Activated CD4-positive, CD25-positive, alpha-beta regulatory T cell treated with anti-CD3 and anti-CD28 coated beads, Interleukin-2, amount 50 U/mL, for 72 hours (primary cell): ENCODE measurements at regions not wholly inside any gene's neighbourhood (a gene's known extent, or its start where the extent isn't known, plus 50 kb on each side); places are given as distances from the start of the nearest gene placed in this dataset.
A peak's percentile ranks its signal among the peaks of the same experiment; 100 is the strongest.
"Not testable (repeated sequence)": the region's sequence is repeated elsewhere in the genome, so short reads cannot be mapped to it uniquely, and the experiment has no call there.

Source experiments
- DNase-seq: peaks from one replicate; pipeline ENCODE4 v3.0.0; 2021

- no peak for DNase-seq
Measured at GRCh38 chr15:59828861-59829260, 139.7 kb upstream of the BNIP2 start.

DNA sequence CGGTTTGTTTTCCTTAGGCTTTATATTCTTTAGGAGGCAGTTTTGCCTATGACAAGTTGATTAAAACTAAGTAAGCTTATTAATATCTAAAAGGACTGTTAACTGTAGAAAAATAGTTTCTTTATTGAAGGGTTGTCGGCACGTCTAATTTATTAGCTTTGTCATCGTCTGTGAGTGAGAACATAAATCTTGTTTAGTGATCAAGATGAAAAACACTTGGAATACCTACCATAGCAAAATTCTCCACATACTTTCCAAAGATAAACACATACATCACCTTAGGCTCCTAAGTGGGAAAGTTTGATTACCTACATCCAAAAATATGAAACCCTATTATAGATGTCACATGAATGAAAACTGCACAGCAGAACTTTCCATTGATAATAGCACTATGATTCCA lies 139.1 kb upstream of the BNIP2 start:
- DNase-seq = no peak

- no peak for DNase-seq
Measured at GRCh38 chr15:59825901-59826300, 136.8 kb upstream of the BNIP2 start.

GRCh38 chr15:59821286-59821685 lies 132.2 kb upstream of the BNIP2 start:
- no peak for DNase-seq

GRCh38 chr15:59819092-59819491 lies 130.0 kb upstream of the BNIP2 start:
- no peak for DNase-seq

GRCh38 chr15:59818336-59818735 lies 129.2 kb upstream of the BNIP2 start:
- DNase-seq = no peak

- no peak for DNase-seq
Measured at GRCh38 chr15:59817834-59818233, 128.7 kb upstream of the BNIP2 start.

DNA sequence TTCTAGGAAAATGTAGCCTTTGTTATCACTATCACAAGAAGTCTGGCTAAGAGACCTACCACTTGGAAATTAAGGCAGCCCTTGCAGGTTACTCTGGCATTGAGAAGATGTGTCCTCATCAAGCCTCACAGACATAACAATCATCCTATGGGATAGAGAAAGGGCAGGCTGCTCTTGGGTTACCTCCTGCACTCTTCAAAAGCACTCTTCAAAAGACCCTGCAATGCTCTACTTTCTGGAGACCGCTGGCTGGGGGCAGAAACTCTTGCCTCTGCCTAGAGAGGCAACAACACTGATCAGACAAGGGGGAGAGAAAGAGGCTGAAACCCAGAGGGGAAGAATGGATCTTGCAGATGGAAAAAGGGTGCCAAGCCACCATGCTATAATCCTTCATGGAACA lies 127.9 kb upstream of the BNIP2 start:
- no peak for DNase-seq

DNA sequence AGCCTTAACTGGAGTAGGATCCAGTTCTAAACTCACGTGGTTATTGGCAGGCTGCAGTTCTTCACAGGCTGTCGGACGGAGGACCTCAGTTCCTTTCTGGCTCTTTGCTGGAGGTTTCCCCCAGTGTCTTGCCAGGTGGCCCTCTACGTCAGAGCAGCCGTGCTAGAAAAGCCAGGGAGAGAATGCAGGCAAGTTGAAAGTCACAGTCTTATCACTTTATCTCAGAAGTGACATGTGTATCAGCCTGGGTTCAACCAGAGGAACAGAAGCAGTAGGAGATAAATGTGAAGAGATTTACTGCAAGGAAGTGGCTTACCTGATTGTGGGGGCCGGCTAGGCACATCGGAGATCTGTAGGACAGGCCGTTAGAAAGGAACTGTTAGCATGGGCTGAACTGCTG lies 125.3 kb upstream of the BNIP2 start:
- no peak for DNase-seq

- DNase-seq = no peak
Measured at GRCh38 chr15:59812889-59813288, 123.8 kb upstream of the BNIP2 start.

- no peak for DNase-seq
Measured at GRCh38 chr15:59812250-59812870, 123.2 kb upstream of the BNIP2 start.

DNA sequence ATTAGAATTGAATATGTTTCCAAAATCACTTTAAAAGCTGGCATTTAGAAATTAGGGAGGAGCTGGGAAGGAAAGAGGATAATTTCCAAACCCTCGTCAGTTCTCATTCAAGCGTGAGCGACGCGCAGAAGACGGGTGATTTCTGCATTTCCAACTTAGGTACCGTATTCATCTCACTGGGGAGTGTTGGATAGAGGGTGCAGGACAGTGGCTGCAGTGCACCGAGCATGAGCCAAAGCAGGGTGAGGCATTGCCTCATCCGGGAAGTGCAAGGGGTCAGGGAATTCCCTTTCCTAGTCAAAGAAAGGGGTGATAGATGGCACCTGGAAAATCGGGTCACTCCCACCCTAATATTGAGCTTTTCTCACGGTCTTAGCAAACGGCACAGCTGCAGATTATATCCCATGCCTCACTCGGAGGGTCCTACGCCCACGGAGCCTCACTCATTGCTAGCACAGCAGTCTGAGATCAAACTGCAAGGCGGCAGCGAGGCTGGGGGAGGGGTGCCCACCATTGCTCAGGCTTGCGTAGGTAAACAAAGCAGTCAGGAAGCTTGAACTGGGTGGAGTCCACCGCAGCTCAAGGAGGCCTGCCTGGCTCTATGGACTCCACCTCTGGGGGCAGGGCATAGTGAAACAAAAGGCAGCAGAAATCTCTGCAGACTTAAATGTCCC lies 114.3 kb upstream of the BNIP2 start:
- DNase-seq = peak; percentile 44

DNA sequence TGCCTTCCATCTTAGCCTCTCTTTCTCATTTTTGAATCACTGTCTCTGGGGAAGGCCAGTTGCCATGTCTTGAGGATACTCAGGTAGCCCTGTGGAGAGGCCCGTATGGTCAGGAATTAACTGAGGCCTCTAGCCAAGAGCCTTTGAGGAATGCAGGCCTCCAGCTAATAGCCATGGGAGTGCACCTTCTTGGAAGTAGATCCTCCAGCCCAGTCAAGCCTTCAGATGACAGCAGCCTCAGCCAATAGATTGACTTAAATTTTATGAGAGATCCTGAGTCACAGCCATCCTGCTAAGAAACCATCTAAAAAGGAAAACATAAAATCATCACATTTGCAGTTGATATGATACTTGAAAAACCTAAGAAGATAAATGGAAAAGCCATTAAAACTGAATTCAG lies 112.5 kb upstream of the BNIP2 start:
- DNase-seq = no peak

DNA sequence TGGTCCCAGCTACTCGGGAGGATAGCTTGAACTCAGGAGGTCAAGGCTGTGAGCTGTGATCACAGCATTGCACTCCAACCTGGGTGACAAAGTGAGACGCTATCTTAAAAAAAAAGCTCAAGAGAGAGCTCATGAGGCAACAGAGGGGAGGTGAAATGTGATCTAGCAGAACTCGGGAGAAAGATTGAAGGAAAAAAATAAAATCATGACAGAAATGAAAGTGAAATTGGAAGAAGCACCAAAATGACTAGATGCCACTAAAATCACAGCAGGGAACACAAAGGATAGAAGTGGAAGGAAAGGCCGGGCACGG lies 109.4 kb upstream of the BNIP2 start:
- no peak for DNase-seq

DNA sequence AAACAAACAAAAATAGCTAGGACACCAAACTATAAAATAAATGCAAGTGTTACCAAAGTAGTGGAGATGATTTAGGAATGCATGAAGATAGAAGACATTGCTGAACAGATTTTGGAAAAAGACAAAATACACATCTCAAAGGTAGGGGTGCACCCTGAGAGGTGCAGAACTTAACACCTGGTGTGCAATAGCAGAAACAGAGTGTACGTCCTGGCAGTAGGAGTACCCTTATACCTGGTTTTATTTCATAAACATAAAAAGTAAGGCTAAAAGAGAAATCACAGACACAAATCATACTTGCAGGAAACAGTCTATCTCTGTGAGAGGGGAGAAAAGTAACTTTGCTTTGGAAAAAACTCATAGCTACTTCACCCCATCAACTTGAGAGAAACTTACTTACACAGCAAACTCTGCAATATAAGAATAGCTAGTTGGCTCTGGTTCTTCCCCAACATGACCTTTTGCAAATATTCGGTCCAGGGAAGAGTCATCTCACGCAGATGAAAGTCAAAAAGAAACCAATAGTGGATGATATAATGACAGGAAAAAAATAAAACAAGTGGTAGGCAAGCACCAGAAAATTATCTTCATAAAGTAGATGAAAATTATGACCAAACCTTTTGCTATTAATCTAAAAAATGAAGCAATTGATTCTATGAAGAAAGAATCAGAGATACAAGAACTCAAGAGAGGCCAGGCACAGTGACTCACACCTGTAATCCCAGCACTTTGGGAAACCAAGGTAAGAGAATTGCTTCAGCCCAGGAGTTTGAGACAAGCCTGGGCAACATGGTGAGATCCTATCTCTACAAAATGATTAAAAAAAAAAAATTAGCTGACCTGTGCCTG lies 108.9 kb upstream of the BNIP2 start:
- no peak for DNase-seq

DNA sequence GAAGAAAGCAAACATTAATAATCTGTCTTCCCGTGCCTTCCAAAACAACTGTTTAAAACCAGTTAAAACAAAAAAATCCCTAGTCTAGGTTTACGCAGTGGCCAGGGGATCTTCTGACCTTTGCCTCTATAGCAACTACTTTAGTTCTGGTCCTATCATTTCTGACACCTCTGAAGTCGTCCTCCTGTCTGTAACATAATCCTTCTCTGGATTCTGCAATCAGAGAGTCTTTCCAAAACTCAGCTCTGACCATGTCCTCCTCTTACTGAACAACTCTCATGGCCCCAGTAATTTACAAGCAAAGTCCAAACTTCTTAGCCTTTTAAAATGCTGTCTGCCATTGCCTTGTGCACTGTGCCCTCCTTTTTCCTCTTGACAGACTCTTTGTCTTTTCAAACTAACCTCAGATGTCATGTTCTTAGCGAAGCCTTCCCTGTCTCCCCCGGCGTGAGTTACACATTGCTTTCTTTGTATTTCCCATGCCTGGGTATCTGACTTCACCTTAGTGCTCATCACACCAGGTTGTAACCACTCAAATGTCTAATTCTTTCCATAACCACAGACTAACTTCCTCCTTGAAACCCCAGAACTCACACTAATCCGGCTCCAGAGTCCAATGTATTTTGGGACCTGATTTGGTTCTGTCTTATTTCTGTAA lies 105.2 kb upstream of the BNIP2 start:
- DNase-seq = no peak

- no peak for DNase-seq
Measured at GRCh38 chr15:59792359-59792758, 103.2 kb upstream of the BNIP2 start.

DNA sequence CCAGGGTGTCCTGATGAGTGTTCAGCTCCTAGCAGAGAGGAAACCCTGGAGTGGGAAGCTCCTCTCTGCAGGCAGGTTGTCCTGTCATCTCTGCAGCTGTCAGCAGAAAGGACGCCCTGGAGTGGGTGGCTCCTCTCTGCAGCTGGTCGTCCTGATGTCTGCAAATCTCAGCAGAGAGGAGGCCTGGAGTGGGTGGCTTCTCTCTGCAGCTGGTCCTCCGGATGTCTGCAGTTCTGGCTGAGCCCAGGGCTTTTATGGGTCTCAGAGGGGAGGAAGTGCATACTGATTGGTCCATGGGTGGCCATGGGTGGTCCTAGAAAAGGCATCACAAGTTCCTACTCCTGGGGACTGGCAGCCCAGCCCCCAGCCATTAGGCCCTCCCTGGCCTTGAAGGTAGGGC lies 102.6 kb upstream of the BNIP2 start:
- no peak for DNase-seq

DNA sequence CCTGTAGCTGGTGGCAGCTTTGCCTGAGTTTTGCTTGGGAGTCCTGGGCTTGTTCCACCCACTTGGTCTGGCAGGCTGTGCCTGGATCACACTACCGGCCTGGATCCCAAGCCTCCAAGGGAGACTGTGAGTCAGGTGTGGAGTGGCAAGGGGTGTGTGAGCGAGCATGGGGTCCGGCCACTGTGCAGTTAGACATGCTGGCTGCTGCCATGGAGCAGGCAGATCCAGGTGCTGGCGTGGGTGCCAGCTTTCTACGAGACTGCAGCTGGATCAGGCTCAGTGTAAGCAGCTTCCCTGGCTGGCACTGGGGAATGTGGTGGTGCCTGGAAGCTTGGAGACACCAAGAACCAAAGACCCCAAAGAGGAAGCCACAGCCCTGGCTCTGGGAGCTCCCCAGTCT lies 102.0 kb upstream of the BNIP2 start:
- DNase-seq = no peak

GRCh38 chr15:59786466-59786865 lies 97.3 kb upstream of the BNIP2 start:
- not testable (repeated sequence) for DNase-seq

DNA sequence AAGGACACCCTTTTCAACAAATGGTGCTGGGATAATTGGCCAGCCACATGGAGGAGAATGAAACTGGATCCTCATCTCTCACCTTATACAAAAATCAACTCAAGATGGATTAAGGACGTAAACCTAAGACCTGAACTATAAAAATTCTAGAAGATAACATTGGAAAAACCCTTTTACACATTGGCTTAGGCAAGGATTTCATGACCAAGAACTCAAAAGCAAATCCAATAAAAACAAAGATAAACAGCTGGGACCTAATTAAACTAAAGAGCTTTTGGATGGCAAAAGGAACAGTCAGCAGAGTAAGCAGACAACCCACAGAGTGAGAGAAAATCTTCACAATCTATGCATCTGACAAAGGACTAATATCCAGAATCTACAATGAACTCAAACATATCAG lies 96.9 kb upstream of the BNIP2 start:
- DNase-seq = not testable (repeated sequence)

DNA sequence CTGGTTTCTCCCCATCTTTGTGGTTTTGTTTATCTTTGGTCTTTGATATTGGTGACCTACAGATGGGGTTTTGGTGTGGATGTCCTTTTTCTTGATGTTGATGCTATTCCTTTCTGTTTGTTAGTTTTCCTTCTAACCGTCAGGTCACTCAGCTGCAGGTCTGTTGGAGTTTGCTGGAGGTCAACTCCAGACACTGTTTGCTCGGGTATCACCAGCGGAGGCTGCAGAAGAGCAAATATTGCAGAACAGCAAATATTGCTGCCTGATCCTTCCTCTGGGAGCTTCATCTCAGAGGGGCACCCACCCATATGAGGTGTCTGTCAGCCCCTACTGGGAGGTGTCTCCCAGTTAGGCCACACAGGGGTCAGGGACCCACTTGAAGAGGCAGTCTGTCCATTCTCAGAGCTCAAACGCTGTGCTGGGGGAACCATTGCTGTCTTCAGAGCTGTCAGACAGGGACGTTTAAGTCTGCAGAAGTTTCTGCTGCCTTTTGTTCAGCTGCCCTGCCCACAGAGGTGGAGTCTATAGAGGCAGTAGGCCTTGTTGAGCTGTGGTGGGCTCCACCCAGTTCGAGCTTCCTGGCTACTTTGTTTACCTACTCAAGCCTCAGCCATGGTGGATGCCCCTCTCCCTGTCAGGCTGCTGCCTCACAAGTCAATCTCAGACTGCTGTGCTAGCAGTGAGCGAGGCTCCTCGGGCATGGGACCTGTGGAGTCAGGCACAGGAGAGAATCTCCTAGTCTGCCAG lies 94.8 kb upstream of the BNIP2 start:
- DNase-seq = not testable (repeated sequence)

DNA sequence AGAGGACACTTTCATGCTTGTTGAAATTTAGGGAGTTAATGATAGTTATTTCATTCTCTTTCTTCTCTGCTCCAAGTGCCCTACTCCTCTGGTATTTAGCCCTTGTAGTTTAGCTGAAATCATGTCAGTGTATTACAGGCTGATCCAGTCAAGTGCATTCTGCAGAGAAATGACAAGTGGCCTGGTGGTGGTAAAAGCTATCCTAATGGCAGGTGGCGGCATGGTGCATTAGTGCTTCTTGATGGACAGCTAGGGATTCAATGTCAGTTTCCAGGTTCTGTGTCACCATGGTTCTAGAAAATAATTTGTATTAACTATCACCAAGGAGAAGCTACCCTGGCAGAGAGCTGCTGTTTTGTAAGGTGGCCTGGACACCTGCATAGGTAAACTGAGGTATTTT lies 90.0 kb upstream of the BNIP2 start:
- DNase-seq = no peak
